Fibroblast of mammary gland (primary cell): ENCODE measurements at regions not wholly inside any gene's neighbourhood (a gene's known extent, or its start where the extent isn't known, plus 50 kb on each side); places are given as distances from the start of the nearest gene placed in this dataset.

Source experiments
- DNase-seq: peaks from one replicate; pipeline ENCODE4 v3.0.0-alpha.2; 2010; ENCODE audit warnings: low read depth
- H3K4me3 ChIP-seq: 2 replicates; pipeline ENCODE4 v1.5.1; 2011; ENCODE audit warnings: low read depth, mild to moderate bottlenecking, low read length, moderate library complexity; ENCODE audit not compliant: control insufficient read depth
- CTCF ChIP-seq: conservative IDR thresholded peaks from 2 replicates; pipeline ENCODE4 v1.5.1; 2011; ENCODE audit warnings: low read depth, low read length, inconsistent platforms; ENCODE audit not compliant: control insufficient read depth, insufficient read depth

GRCh38 chr5:163023846-163024245 is 413.5 kb upstream of the CCNG1 start:
- TF ChIP-seq CTCF: no peak
- no peak for DNase-seq

GRCh38 chr5:163024936-163025335 is 412.5 kb upstream of the CCNG1 start:
- no peak for DNase-seq

More at GRCh38 chr5:163023846-163024245, 413.5 kb upstream of the CCNG1 start:
- no peak overlapping the region for H3K4me3 ChIP-seq

GRCh38 chr5:163033656-163034055 is 403.7 kb upstream of the CCNG1 start:
- no peak for DNase-seq
- no peak for TF ChIP-seq CTCF
- no peak overlapping the region for H3K4me3 ChIP-seq

More at GRCh38 chr5:163024936-163025335, 412.5 kb upstream of the CCNG1 start:
- TF ChIP-seq CTCF: no peak
- H3K4me3 ChIP-seq: no peak overlapping the region

- DNase-seq: no peak
- H3K4me3 ChIP-seq: no peak overlapping the region
- no peak for TF ChIP-seq CTCF
Observed at GRCh38 chr5:163041254-163041653, 396.1 kb upstream of the CCNG1 start.

GRCh38 chr5:163079618-163080017 is 357.8 kb upstream of the CCNG1 start:
- TF ChIP-seq CTCF: peak; percentile 7
- DNase-seq: no peak
- H3K4me3 ChIP-seq: no peak overlapping the region

GRCh38 chr5:163089230-163089629 is 348.2 kb upstream of the CCNG1 start:
- no peak overlapping the region for H3K4me3 ChIP-seq
- no peak for TF ChIP-seq CTCF
- no peak for DNase-seq

- no peak for DNase-seq
- TF ChIP-seq CTCF: no peak
- no peak overlapping the region for H3K4me3 ChIP-seq
Observed at GRCh38 chr5:163089926-163090325, 347.5 kb upstream of the CCNG1 start.
